Endometrial microvascular endothelial cells (primary cell): ENCODE measurements at regions not wholly inside any gene's neighbourhood (a gene's known extent, or its start where the extent isn't known, plus 50 kb on each side); places are given as distances from the start of the nearest gene placed in this dataset.
"Not testable (repeated sequence)": the region's sequence is repeated elsewhere in the genome, so short reads cannot be mapped to it uniquely, and the experiment has no call there.

ENCODE experiments used
- in situ Hi-C: cut with HindIII; loops from 2 replicates; pipeline ENCODE4 v1.10.0; 2017; ENCODE audit warnings: low sequenced_read_pairs, low pct_unique_long_range_greater_than_20kb; ENCODE audit errors: inconsistent ontology term

DNA sequence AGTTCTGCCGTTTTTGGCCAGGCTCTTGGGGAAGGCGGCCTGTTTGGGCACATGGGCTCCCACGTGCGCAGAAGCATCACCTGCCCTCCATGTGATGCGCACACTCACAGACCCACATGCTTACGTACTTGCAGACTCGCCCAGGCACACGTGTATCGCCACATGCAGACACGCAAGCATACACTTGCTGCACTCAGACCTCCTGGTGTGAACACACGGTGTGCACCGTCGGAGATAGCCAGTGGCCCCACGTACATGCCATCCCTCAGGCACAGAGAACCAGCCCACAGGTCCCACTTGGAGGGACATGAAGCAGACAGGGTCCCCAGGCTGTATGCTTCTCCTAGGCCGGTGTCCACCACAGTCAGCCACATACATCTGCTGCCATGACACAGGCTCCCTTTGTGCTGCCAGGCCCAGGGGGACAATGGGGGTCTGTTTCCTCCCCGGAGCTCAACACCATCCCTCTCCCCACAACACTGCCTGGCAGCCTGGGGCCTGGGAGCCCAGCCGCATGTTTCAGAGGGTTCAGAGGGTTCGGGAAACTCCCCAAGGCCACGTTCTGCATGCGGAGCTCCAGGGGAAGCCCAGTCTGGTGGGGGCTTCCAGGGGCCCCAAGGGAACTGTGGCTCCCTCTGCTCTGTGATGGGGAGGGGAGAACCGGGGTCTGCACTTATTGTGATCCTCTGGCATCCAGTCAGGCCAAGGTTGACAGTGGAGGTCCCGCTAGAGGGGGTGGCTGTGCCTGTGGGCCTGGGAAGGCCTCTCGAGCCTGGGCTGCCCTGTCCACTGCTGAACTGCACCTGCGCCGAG is 208.1 kb upstream of the HAAO start:
- in situ Hi-C loops = no loop called here

DNA sequence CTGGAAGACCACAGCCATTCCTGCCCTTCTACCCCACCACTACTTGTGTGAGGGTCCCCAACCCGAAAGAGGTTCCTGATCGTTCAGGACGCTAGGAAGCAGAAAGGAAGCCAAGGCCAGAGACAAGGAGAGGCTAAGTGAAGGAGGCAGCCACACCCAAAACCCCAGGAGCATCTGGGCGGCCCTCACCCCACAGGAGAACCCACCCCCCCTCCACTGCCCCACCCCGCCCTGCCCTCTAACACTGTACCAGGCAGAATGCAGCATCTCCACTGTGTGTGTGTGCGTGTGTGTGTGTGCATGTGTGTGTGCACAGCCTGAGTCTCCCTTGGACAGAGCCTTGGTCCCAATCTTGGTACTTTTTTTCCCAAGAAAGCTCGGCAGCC is 207.5 kb upstream of the HAAO start:
- in situ Hi-C loops = no loop called here

DNA sequence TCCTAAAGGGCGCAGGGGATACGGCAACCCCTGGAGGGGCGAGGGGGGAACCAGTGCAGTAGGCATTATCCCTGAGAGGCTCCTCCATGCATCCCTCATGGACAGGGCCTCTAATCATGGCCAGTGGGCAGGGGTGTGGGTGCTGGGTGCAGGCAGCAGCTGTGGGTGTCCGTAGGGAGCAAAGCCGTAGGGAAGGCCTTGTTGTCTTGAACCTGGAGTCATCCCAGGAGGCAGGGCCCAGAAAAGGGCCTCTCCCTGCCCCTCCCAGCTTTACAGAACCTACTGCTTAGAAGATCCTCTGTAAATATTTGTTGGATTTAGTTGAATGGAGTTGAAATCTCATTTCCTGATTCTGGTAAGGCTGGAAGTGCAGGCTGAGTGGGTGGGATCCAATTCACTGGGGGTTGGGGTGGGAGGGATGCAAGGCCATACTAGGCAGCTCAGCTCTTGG is 207.0 kb upstream of the HAAO start:
- in situ Hi-C loops = no loop called here

DNA sequence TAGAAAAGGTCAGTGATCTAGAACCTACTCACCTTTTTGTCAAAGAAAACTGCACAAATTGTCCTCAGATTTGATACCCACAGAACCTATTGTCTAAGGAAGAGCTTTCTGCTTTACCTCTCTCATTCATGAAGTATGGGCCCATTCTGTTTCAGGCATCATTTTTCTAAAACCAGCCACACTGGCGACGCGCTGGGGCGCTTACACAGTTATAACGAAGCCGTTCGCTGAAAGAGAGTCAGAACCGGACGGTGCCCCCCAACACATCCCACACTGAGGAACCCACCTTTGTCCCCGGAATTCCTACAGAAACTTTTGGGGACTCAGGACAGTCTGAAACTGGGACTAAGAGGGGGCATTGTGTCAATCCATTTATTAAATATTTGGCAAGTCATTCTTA is 206.3 kb upstream of the HAAO start:
- in situ Hi-C loops = no loop called here

DNA sequence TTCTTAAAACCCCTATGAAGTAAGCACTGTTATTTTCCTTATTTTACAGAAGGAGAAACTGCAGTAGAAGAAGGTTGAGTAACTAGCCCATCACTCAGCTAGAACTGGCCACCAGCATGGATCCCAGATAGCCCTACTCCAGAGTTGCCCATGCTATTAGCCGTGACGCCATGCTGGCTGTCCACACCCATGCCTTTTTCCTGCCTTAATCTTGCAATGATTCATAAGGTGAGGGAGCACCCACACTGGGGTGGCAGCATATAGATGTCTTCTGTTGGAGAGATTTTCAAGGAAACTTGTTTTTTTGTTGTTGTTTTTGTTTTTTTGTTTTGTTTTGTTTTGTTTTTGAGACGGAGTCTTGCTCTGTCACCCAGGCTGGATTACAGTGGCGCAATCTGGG is 204.1 kb upstream of the HAAO start:
- in situ Hi-C loops = no loop called here

DNA sequence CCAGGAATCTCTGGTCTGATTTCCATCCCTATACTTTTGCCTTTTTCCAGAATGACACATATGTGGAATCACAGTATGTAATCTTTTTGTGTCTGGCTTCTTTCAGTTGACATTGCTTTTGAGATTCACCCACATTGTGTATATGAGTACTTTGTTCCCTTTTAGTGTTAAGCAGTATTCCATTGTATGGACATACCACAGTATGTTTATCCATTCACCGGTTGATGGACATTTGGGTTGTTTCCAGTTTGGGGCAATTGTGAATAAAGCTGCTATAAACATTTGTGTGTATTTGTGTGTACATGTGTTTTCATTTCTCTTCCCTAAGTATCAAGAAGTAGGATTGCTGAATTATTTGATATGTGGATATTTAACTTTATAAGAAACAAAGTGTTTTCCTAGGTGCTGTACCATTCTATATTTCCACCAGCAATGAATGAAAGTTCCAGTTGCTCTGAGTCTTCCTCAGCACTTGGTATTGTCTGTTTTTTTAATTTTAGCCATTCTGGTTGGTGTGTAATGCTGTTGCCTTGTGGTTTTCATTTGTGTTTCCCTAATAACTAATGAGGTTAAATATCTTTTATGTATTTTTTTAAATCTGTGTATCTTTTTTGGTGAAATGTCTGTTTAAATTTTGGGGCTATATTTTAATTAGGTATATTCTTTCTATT is 203.5 kb upstream of the HAAO start:
- in situ Hi-C loops = no loop called here

DNA sequence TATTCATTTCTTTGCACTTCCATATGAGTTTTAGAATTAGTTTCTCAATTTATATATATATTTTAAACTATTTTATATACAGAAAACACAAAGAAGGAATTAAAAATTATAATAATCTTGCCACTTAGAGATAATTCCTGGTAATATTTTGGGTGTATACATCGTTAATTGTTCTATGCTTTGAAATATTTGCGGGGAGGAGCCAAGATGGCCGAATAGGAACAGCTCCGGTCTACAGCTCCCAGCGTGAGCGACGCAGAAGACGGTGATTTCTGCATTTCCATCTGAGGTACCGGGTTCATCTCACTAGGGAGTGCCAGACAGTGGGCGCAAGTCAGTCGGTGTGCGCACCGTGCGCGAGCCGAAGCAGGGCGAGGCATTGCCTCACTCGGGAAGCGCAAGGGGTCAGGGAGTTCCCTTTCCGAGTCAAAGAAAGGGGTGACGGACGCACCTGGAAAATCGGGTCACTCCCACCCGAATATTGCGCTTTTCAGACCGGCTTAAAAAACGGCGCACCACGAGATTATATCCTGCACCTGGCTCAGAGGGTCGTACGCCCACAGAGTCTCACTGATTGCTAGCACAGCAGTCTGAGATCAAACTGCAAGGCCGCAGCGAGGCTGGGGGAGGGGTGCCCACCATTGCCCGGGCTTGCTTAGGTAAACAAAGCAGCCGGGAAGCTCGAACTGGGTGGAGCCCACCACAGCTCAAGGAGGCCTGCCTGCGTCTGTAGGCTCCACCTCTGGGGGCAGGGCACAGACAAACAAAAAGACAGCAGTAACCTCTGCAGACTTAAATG is 197.1 kb upstream of the HAAO start:
- in situ Hi-C loops = not testable (repeated sequence)

DNA sequence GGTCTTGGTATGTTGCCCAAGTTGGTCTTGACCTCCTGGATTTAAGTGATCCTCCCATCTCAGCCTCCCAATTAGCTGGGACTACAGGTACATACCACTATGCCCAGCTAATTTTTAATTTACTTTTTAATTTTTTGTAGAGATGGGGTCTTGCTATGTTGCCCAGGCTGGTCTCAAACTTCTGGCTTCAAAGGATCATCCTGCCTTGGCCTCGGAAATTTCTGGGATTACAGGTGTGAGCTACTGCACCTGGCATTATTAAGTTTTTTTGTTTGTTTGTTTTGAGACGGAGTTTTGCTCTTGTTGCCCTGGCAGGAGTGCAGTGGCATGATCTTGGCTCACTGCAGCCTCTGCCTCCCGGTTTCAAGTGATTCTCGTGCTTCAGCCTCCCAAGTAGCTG is 195.7 kb upstream of the HAAO start:
- in situ Hi-C loops = not testable (repeated sequence)

DNA sequence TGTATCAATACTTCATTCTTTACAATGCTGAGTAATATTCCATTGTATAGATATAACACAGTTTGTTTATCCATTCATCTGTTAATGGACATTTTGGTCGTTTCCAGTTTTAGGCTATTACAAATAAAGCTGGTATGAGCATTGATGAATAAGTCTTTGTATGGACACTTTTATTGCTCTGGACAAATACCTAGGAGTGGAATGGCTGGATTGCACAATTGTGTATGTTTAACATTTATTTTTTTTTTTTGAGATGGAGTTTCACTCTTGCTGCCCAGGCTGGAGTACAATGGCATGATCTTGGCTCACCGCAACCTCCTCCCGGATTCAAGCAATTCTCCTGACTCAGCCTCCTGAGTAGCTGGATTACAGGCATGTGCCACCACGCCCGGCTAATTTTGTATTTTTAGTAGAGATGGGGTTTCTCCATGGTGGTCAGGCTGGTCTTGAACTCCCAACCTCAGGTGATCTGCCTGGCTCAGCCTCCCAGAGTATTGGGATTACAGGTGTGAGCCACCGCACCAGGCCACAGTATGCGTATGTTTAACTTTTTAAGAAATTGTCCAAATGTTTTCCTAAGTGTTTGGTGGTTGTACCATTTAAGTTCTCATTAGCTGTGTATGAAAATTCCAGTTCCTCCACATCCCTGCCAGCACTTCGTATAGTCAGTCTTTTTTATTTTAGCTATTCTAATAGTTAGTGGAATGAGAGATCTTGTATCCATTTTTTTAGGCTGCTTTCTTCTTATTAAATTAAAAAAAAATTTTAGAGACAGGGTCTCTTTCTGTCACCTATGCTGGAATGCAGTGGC is 194.9 kb upstream of the HAAO start:
- in situ Hi-C loops = no loop called here

DNA sequence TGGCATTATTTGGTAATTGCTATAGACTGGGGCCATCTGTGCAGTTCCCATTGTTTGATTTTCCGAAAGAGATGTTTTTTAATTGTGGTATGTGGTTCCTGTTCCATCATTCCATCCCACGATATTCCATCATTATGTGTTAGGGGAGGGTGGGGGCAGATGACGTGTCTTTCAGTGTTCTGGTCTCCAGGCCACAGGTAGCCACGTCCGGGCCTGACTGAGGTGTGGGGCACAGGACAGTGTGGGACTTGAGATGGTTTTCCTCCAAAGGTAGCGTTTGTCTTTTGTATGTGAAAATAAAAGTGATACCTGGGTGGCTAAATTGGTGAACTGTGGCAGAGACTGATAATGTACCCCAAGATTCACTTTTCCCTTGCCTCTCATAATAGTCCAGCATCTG is 192.2 kb upstream of the HAAO start:
- in situ Hi-C loops = no loop called here

DNA sequence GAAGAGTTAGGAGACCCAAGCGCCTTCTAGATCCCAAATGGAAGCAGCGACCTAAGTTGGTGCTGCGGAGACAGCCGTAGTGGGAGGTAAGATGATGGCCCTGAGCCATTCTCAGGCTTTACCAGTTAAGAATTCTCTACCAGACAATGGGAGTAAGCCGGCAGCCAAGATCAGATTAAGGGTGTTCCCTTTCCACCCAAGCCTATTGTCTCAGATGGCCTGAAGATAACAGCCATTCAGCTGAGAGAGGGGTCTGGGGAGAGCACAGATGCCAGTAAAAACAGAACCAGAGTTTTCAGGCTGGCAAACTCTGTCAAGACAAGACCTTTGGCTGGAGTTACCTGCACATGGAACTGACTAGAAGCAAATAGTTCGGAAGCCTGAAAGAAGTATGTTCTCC is 191.7 kb upstream of the HAAO start:
- in situ Hi-C loops = no loop called here

DNA sequence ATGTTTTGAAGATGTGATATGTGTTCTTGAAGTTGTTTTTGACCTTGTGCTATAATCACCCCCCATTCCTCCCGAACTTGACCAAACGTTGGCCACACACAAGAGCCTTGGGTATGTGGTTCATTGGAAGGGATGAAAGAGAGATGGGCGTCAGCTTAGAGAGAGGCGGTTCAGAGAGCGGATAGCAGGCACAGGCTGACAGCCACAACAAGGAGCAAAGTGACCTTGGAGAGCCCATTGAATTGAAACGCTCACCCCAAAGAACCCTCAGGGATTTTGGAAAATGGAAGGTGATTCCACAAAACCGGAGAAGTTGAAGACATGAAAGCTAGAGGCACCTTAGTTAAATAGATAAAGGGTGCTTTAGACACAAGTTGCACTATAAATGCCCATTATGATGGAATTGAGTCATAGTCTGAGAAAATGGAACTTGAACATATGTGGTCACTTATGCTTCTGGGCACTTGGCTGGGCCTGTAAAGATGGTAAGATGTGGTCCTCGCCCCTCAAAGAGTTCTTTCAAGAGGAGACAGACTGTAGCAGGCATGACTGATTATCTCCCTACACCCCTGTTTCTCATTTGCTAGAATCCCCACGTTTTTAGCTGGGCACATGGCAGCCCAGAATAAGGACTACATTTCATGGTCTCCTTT is 188.5 kb upstream of the HAAO start:
- in situ Hi-C loops = no loop called here

DNA sequence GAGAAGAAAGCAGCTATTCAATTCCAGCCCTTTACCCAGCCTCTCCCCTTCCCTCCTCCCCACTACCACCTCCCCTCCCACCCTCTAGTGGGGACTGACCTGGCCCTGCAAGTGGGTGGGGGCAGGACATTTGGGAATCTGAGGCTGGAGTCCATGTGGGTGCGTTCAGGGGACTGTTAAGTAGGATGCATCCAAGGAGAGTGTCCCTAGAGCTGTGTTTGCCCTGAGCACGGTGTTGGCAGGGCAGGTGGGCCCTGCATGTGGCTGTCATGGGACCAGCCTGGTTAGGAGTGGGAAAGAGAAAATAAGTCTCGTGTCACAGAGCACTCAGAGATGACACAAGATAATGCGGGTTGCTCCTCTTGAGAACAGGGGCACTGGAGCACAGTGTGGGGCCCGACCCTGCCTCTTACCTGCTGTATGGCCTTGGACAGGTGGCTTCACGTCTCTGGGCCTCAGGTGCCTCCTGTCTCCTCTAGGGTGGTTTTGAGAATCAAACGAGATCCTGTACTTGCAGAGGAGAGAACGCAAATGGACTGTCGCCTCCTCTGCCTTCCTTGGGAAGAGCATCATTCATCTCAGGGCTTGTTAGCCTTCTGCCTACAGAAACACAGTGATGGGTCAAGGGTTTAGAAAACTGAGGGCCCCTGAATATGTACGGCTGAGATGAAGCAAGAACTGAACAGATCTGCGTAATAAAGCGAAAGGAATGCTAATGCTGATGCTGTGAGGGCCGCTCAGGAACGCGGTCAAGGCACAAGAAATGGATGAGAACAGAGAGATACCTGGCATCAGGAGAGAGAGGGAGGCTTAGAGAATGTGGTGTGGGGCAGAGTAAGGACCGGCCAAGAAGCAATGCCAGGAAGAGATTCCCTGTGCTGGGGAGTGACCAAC is 187.7 kb upstream of the HAAO start:
- in situ Hi-C loops = no loop called here

DNA sequence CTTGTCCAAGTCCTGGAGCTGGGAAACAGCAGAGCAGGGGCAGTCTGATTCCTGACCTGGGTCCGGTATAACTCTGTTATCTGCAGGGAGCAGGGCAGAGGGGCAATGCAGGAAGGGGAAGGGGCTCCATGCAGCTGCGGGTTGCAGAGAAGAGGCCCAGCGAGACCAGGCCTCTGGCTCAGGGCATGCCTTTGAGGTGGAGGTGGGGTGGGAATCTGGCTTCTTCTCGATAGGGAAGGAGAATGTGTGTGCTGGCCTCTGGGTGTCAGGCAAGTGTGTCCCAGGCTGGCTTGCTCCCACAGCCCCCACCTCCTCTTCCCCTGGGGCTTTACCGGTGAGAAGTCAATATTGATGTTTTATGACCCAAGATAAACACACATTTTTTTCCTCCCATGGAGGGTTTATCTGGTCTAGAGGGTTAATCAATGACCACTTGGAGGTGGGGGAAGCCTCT is 187.1 kb upstream of the HAAO start:
- in situ Hi-C loops = no loop called here

DNA sequence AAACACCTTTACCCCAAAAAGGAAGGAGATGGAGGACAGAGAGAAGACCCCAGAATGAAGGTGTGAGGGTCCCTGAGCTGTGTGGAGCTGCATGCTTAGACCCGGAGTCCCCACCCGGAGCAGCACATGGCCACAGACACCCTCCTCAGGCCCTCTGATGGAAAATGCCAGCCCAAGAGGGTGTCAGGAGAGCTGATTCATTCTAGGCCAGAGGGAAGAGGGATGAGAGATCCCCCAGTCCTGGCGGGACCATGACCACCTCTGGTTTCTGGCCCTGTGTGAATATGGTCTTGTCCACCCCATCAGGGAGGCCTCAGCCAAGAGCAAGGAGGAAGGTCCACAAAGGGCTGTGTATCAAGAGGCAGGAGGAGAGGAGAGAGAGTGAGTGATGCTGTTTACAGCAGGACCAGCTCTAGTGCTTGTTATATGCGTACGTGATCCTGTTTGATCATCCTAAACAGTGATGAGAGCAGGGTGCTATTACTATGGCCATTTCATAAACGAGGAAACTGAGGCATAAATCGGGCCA is 186.6 kb upstream of the HAAO start:
- in situ Hi-C loops = no loop called here

DNA sequence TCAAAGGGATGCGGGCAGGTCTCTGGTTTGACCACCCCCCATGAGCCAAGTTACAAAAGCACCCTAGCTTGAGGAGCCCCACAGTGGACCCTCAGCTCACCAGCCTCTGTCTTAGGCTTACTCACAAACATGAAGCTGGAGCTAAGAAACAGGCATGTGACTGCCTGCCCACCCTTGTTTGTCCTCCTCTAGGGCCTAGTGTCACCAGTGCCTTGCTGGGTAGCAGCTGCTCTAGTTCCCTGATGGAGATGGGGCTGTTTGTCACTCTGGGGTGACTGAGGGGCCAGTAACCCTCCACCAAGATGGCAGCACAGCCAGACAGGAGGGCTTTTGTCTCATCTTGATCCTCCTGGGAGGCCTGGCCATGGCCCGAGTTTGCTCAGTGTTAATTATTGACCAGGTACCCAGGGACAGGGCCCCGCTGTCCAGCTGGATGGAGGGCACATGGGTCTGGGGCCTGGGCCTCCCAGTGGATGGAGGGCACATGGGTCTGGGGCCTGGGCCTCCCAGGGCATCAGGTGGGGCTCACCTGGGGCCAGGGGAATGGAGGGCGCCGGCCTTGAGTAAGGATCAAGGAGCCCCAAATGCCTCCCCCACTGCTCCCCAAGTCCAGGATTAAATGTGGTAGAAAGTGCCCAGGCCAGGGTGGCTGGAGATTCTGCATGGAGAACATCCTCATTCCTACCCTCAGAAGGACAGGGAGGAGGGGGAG is 185.9 kb upstream of the HAAO start:
- in situ Hi-C loops = no loop called here
